NOMO-1 treated with DMSO at 0.1 percent for 48 hours (cell line): ENCODE measurements at regions not wholly inside any gene's neighbourhood (a gene's known extent, or its start where the extent isn't known, plus 50 kb on each side); places are given as distances from the start of the nearest gene placed in this dataset.
"Not testable (repeated sequence)": the region's sequence is repeated elsewhere in the genome, so short reads cannot be mapped to it uniquely, and the experiment has no call there.

Experiments
- DNase-seq: peaks from one replicate; lab custom pipeline; 2025; ENCODE audit not compliant: unreplicated experiment; lab: John Stamatoyannopoulos, UW

DNA sequence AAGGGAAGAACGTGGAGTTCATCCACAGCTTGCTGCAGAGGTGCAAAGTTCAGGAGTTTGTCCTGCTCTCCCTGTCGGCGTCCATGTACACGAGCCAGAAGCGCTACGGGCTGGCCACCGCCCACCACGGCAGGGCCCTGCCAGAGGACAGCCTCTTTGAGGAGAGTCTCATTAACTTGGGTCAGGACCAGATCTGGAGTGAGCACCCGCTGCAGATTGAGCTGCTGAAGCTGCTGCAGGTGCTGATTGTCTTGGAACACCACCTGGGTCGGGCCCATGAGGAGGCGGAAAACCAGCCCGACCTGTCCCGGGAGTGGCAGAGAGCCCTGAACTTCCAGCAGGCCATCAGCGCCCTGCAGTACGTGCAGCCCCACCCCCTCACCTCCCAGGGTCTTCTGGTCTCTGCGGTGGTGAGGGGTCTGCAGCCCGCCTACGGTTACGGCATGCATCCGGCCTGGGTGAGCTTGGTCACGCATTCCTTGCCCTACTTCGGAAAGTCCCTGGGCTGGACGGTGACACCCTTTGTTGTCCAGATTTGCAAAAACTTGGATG lies 73.8 kb upstream of the MORC3 start:
- no peak for DNase-seq

GRCh38 chr21:36247316-36248010 lies 72.5 kb upstream of the MORC3 start:
- DNase-seq = no peak

DNA sequence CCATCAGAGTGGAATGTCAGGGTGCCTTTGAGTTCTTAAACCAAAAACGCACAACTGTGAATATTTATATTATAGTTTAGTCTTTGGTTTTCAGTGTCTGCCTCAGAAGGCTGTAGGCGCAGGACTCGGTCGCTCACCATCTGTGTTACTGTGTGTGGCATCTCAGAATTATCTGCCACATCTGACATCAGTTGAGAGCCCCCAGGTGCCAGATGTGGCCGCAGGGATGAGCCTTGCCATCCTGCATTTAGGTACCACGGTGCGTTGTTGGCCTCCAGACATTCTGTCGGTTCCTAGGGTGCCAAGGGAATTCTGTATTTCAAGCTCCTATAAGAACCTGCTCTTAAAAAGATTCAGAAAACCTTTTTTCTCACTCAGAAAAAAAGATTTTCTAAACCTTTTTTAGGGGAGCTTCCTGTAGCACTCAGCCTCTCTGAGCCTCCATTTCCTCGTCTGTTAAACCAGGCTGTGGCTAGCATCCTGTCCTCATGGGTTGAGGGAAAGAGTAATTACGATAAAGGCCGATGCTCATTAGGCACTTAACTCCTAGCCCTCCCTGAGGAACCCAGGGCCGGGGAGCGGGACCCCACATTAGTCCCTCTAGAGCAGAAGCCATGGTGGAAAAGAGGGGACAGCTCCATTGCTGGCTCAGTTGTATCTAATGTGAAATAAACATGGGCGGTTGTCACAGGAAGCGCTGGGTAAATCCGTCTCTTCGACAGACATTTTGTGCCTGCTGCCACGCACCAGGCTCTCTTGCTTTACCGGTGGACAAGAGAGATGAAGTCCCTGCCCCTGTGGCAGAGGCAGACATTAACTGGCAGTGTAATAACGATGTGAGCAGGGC lies 70.2 kb upstream of the MORC3 start:
- no peak for DNase-seq

DNA sequence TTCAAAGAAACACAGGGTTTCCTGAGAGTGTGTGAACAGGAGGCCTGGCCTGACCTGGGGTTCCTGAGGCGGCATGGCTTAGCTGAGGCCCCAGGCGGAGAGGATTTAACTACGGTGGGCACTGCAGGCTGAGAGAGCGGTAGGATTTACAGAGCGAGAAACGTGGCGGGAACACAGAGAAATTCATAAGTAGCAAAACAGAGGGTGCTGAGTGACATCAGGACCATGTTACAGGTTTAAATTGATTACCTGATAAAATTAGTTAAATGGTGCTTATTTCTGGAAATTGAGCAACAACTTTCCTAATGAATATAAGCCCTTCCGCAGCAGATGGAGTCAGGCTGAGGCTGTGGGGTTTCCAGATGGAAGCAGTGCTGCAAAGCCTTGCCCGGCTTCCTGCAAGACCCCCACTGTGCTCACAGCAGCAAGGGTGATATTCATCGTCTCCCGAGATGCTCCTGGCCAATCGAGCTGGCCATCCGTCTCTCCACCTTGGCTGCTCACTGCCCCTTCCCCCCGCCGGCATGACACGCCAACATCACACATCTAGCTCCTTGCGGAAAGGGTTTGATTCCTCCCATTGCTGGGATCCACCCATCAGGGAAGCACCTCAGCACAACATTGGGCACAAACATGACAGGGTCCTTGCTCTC lies 69.4 kb upstream of the MORC3 start:
- no peak for DNase-seq

- no peak for DNase-seq
Measured at GRCh38 chr21:36254106-36254941, 65.7 kb upstream of the MORC3 start.

GRCh38 chr21:36255663-36256062 lies 64.3 kb upstream of the MORC3 start:
- DNase-seq = no peak

GRCh38 chr21:36257657-36258056 lies 62.3 kb upstream of the MORC3 start:
- DNase-seq = no peak

DNA sequence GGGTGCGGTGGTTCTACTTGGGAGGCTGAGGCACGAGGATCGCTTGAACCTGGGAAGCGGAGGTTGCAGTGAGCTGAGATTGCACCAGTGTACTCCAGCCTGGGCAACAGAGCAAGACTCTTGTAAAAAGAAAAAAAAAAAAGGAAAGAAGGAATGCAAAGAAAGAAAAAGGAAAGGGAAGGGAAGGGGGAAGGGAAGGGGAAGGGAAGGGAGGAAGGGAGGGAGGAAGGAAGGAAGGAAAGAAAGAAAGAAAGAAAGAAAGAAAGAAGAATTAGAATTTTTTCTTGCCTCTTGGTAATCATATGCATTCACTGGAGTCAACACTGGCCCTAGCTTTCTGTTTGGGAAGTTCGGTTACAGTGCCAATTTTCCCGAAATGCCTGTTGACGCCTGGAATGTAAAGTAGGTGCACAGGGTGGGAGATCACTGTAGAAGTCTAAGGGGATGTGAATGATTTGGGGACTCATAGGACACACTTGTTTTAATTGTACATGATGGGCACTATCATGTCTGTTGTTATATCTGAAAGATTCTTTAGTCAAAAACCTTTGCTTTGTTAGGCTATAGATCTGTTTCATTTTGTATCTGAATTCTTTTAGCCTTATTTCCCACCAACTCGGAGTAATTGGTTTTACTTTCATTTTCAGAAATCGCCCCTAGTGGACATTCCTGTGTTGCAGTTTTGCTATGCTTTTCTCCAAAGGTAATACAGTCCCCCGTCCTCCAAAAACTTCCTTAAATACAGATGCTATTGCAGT lies 59.8 kb upstream of the MORC3 start:
- peak; percentile 72 for DNase-seq

- DNase-seq = no peak
Measured at GRCh38 chr21:36260802-36261201, 59.2 kb upstream of the MORC3 start.

DNA sequence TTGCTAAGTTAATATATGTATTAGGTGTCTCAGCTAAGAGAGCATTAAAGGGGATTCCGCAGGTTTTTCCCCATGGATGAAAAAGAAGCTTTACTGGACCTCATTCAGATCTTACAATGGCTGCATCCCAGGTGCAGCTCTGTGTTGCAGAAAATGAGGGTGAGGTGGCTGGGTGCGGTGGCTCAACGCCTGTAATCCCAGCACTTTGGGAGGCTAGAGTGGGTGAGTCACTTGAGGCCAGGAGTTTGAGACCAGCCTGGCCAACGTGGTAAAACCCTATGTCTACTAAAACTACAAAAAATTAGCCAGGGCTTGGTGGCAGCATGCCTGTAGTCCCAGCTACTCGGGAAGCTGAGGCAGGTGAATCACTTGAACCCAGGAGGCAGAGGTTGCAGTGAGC lies 58.5 kb upstream of the MORC3 start:
- no peak for DNase-seq

DNA sequence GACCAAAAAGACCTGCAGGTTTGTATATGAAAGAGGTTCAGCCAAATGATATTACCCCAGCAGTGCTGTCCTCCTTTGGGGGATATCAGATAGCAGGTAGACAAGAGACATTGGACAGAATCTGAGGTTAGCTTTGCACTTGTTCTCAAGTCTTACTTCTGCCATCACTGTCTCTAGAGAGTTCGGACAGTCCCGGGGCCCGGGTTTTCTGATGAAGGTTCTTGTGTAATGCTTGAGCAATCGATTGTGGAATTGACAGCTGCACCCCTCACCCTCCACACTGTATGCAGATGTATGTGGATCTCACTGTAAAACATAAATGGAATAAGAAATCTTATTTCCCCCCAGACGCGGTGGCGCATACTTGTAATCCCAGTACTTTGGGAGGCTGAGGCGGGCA lies 56.2 kb upstream of the MORC3 start:
- no peak for DNase-seq

DNA sequence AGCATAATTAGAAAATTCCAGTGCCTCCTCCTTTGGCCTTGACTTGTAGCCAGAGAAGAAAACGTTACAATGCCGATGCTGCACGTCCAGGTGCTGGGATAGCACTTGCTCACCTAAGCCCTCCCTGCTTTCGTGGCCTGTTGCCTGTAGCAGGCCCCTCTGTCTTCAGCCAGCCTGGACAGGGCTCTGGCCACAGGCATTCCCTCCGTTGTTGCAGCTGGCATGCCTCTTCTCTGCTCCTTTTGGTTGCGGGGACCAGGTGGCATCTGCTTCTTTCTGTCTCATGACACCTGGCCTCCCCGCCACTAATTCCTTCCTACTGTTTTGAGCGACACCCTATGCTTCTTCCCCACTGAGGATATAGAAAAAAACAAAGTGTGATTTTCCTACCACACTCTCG lies 54.6 kb upstream of the MORC3 start:
- no peak for DNase-seq

GRCh38 chr21:36267828-36268227 lies 52.2 kb upstream of the MORC3 start:
- not testable (repeated sequence) for DNase-seq

DNA sequence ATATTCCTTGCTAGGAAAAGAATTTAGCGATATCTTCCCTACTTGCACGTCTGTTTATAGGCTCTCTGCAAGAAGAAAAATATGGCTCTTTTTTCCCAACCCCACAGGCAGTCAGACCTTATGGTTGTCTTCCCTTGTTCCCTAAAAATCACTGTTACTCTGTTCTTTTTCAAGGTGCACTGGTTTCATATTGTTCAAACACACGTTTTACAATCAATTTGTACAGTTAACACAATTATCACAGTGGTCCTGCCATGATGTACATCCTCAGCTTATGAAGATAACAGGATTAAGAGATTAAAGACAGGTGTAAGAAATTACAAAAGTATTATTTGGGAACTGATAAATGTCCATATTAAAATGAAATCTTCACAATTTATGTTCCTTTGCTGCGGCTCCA lies 51.7 kb upstream of the MORC3 start:
- DNase-seq = not testable (repeated sequence)
